ENCODE measurements at regions not wholly inside any gene's neighbourhood (a gene's known extent, or its start where the extent isn't known, plus 50 kb on each side); places are given as distances from the start of the nearest gene placed in this dataset.
"Not testable (repeated sequence)": the region's sequence is repeated elsewhere in the genome, so short reads cannot be mapped to it uniquely, and the experiment has no call there.

GRCh38 chr6:148021699-148022098, 320.9 kb upstream of the SASH1 start:
- Histone ChIP-seq H3K9ac (ENCODE audit: low read length) (no peak overlapping the region), H3K9me2 (ENCODE audit: insufficient read depth) (no peaks in the 10 kb centered on the region), H3K27ac (ENCODE audit: low read depth, low read length) (no peak overlapping the region), H3K27me3 (ENCODE audit: insufficient read depth, low read length) (no peaks in the 10 kb centered on the region), H4K20me1 (ENCODE audit: insufficient read depth) (no peaks in the 10 kb centered on the region), H2AFZ (ENCODE audit: low read depth, low read length, poor library complexity, severe bottlenecking) (no peak overlapping the region), H3K4me3 (replicated peaks in 1 of 2; ENCODE audit: low read depth in 1 of 2, low read length in 2 of 2) (no peak overlapping the region), H3K9me3 (ENCODE audit: control insufficient read depth in 1 of 2, insufficient read depth in 1 of 2, low read depth in 1 of 2, low read length in 2 of 2) (no peaks in the 10 kb centered on the region), H3K4me2 (ENCODE audit: low read length) (no peak overlapping the region), H3K4me1 (ENCODE audit: control insufficient read depth in 1 of 2, insufficient read depth in 2 of 2, low read length in 2 of 2) (no peaks in the 10 kb centered on the region), H3K36me3 (ENCODE audit: control insufficient read depth in 1 of 2, insufficient read depth in 2 of 2, low read length in 2 of 2) (no peaks in the 10 kb centered on the region), H3K79me2 (ENCODE audit: insufficient read depth, low read length) (no peaks in the 10 kb centered on the region)
- ChIA-PET POLR2A (no interaction called here), CTCF (no interaction called here), RAD21 (ENCODE audit: low non-redundant PET in 1 of 2, low total read pairs in 2 of 2, uncharacterized antibody in 2 of 2, unreplicated experiment in 2 of 2) (no interaction called here)
- BruUV-seq (replicated peaks) = no TSS peak
- TF ChIP-seq EZH2phosphoT487 (IDR thresholded peaks at IDR 0.05; ENCODE audit: borderline replicate concordance) (no peak), SRF (IDR thresholded peaks at IDR 0.05; ENCODE audit: low read depth) (no peak), SIN3A (IDR thresholded peaks at IDR 0.05; ENCODE audit: low read depth) (no peak), MAX (IDR thresholded peaks at IDR 0.05) (no peak), CTCF (IDR thresholded peaks at IDR 0.05 in 2 of 3, conservative IDR thresholded peaks at IDR 0.05 in 1 of 3; ENCODE audit: borderline replicate concordance in 1 of 3, insufficient read depth in 1 of 3, low read depth in 2 of 3, low read length in 2 of 3) (no peak), EZH2 (IDR thresholded peaks at IDR 0.05) (no peak), REST (IDR thresholded peaks at IDR 0.05; ENCODE audit: low read depth) (no peak), RAD21 (IDR thresholded peaks at IDR 0.05; ENCODE audit: low read depth) (no peak), POLR2A (IDR thresholded peaks at IDR 0.05; ENCODE audit: borderline replicate concordance, extremely low read depth, insufficient read depth, insufficient read length) (no peak), YY1 (IDR thresholded peaks at IDR 0.05; ENCODE audit: extremely low read depth, insufficient replicate concordance, low read depth, low read length) (no peak), FOSL1 (IDR thresholded peaks at IDR 0.05; ENCODE audit: low read depth) (no peak)
- intact Hi-C loops (cut with micrococcal nuclease) = no loop called here
- ATAC-seq (no peak), DNase-seq (ENCODE audit: low read depth, low spot score) (no peak)

GRCh38 chr6:148022279-148022678, 320.4 kb upstream of the SASH1 start:
- H3K27me3 ChIP-seq (ENCODE audit: insufficient read depth, low read length); ATAC-seq; BruUV-seq (replicated peaks); H3K9me2 ChIP-seq (ENCODE audit: insufficient read depth); H3K9me3 ChIP-seq (ENCODE audit: control insufficient read depth in 1 of 2, insufficient read depth in 1 of 2, low read depth in 1 of 2, low read length in 2 of 2); DNase-seq (ENCODE audit: low read depth, low spot score); H3K27ac ChIP-seq (ENCODE audit: low read depth, low read length); H4K20me1 ChIP-seq (ENCODE audit: insufficient read depth); H3K36me3 ChIP-seq (ENCODE audit: control insufficient read depth in 1 of 2, insufficient read depth in 2 of 2, low read length in 2 of 2); H3K9ac ChIP-seq (ENCODE audit: low read length); intact Hi-C loops (cut with micrococcal nuclease); H3K4me2 ChIP-seq (ENCODE audit: low read length); POLR2A ChIA-PET; H3K4me3 ChIP-seq (replicated peaks in 1 of 2; ENCODE audit: low read depth in 1 of 2, low read length in 2 of 2); H3K79me2 ChIP-seq (ENCODE audit: insufficient read depth, low read length); H2AFZ ChIP-seq (ENCODE audit: low read depth, low read length, poor library complexity, severe bottlenecking); RAD21 ChIA-PET (ENCODE audit: low non-redundant PET in 1 of 2, low total read pairs in 2 of 2, uncharacterized antibody in 2 of 2, unreplicated experiment in 2 of 2); H3K4me1 ChIP-seq (ENCODE audit: control insufficient read depth in 1 of 2, insufficient read depth in 2 of 2, low read length in 2 of 2): not testable (repeated sequence)
- CTCF ChIA-PET = interaction anchor here (0.6 kb wide), 1 partner anchor 23 kb away, joined by 3 read pairs; no protein-coding TSS in a partner anchor
